ENCODE measurements at regions not wholly inside any gene's neighbourhood (a gene's known extent, or its start where the extent isn't known, plus 50 kb on each side); places are given as distances from the start of the nearest gene placed in this dataset.

- no peak for TF ChIP-seq CTCF (IDR thresholded peaks at IDR 0.05)
- no peak for TF ChIP-seq POLR2A (IDR thresholded peaks at IDR 0.05)
Measured at GRCh38 chr2:8368463-8368862, 313.4 kb upstream of the ID2 start.
